Heart left ventricle (tissue), 16 donors: ENCODE measurements at regions not wholly inside any gene's neighbourhood (a gene's known extent, or its start where the extent isn't known, plus 50 kb on each side); places are given as distances from the start of the nearest gene placed in this dataset.

Source experiments
- ATAC-seq, 4 donors: fragments of 200-7000 bp; cut with Tn5 transposase; one replicate each; pipeline ENCODE4 v1.9.1; 2020 to 2022; ENCODE audit warnings: moderate library complexity in 4 of 4, mild to moderate bottlenecking in 3 of 4, moderate number of reproducible peaks in 1 of 4
- DNase-seq, 5 donors: peaks; one replicate each; pipeline ENCODE4 v3.0.0-alpha.2; 2020
- H3K27ac ChIP-seq, 12 donors: fragments of 200-600 bp; sonication (generic) in 4 of 12; one replicate each; pipeline versions ENCODE4 v1.5.0 to v1.8.0; 2016 to 2022; ENCODE audit warnings: mild to moderate bottlenecking in 2 of 12
- H3K27me3 ChIP-seq, 9 donors: fragments of 200-600 bp; sonication (generic) in 2 of 9; one replicate each; pipeline versions ENCODE4 v1.5.1 to v1.8.0; 2016 to 2022; ENCODE audit warnings: mild to moderate bottlenecking in 3 of 9
- H3K36me3 ChIP-seq, 9 donors: fragments of 200-600 bp; sonication (generic) in 2 of 9; one replicate each; pipeline versions ENCODE4 v1.5.0 to v1.8.0; 2018 to 2022; ENCODE audit warnings: mild to moderate bottlenecking in 2 of 9
- H3K4me1 ChIP-seq, 12 donors: fragments of 200-600 bp; sonication (generic) in 4 of 12; one replicate each; pipeline versions ENCODE4 v1.5.0 to v1.8.0; 2016 to 2022; ENCODE audit warnings: mild to moderate bottlenecking in 3 of 12
- H3K4me3 ChIP-seq, 12 donors: fragments of 200-600 bp; sonication (generic) in 4 of 12; one replicate each; pipeline versions ENCODE4 v1.5.0 to v1.8.0; 2017 to 2022; ENCODE audit warnings: mild to moderate bottlenecking in 9 of 12, moderate library complexity in 4 of 12
- H3K9me3 ChIP-seq, 12 donors: fragments of 200-600 bp; sonication (generic) in 4 of 12; one replicate each; pipeline versions ENCODE4 v1.5.0 to v1.8.0; 2016 to 2022; ENCODE audit warnings: mild to moderate bottlenecking in 1 of 12
- POLR2A ChIP-seq, 2 donors: fragments of 450-650 bp; IDR thresholded peaks; one replicate each; pipeline ENCODE4 v1.6.1; 2017; ENCODE audit warnings: antibody characterized with exemption in 2 of 2, mild to moderate bottlenecking in 2 of 2, moderate library complexity in 2 of 2
- WGBS, 4 donors: extraction: QIAGEN DNeasy Blood & Tissue Kit in 2 of 4; methylation state at CpG; one replicate each; pipeline versions ENCODE4 v1.1.5 to v1.1.7; 2013 to 2018; 5-methylcytosine and 5-hydroxymethylcytosine counted together
- intact Hi-C, 10 donors: fragments of 100-400 bp; cut with DNase I; formaldehyde crosslinking; loops; one replicate each; pipeline versions ENCODE4 v1.11.1 to v1.14.2; 2022
- TF ChIP-seq, protein P1 (sequence below), 12 donors: fragments of 200-600 bp; sonication (generic) in 4 of 12; IDR thresholded peaks; one replicate each; pipeline versions ENCODE4 v1.5.0 to v1.8.0; 2018 to 2022; ENCODE audit warnings: antibody characterized with exemption in 12 of 12, mild to moderate bottlenecking in 5 of 12
- donor health status: ischemic (EF 13 %, LVEDD 7.1; RV severe dilation, severe dysfunction).
- donor health status: healthy with polysubstance abuse.
- donor health status: DM: no; HTN: yes; CAD: no.
- donor health status: DM: no; HTN: no; CAD: no.
- donor health status: ischemic (EF 25% LVEDD 6.9; RV normal size, moderate dysfunction).
- donor health status: ischemic (EF 25% LVEDD 5.7; RV mildly dilated, moderate dysfunction).
- donor health status: healthy.
- donor health status: DM: yes; HTN: yes; CAD: no.
- donor health status: ischemic (EF 35%, LVEDD 5.7; RV mildly dilated, moderate dysfunction).
- donor health status: nonischemic (EF 11% LVEDD 7.7; RV severe dilation, severe dysfunction).
- donor health status: DM: yes; HTN: yes; CAD: no.
- donor health status: PGD.
- donor health status: ischemic (EF 29% LVEDD 5.4; RV normal size, mild dysfunction).
- donor health status: nonischemic (EF 23%, LVEDD 6.1; RV moderate dilation, normal function).

DNA sequence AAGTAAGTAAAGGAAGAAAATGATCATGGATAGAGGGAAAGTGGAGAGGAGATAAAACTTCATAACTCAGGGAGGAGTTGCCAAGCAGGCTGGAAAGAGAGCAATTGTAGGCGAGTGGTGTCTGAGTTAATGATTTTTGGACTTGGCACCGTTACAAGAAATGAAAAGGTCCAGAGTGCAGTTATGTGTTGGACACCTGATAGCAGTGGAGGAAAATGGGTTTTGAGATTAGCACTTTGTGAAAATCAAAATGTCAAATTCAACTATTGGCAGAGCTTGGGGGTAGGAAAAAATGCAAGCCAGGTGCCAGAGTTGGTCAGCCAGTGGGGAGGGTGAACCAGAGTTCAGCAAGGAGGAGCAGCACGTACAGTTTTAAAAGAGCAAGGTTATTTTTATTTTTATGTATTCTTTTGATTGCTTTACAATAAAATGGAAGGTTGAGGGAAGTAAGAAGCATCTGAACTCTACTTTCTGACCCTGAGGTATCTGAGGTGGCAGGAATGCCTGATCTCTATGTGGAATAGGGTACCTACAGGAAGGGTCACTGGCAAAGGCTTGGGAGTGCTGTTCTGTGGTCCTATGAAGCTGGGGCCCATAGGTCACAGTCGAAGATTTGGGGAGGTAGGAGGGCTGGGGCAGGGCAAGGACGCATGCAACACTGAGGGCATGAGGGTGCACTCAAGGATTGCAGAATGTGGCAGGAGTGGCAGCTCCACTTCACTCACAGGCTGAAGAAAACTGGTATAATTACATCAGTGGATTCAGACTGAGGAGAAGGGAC is 127.5 kb downstream of the CD8B2 start:
- Histone ChIP-seq H3K27ac (no peak overlapping the region), H3K4me1 (peaks cover 0 to 4% (median 0%) of the 10 kb centered on the region in 12 donors), H3K27me3 (no peaks in the 10 kb centered on the region), H3K4me3 (no peak overlapping the region), H3K9me3 (peaks cover 0 to 12% (median 7%) of the 10 kb centered on the region in 12 donors), H3K36me3 (no peaks in the 10 kb centered on the region)
- WGBS, 4 donors, result 43 to 56% (median 47%) methylated on average over 5 of the region's 5 CpGs
- TF ChIP-seq, protein P1, sequence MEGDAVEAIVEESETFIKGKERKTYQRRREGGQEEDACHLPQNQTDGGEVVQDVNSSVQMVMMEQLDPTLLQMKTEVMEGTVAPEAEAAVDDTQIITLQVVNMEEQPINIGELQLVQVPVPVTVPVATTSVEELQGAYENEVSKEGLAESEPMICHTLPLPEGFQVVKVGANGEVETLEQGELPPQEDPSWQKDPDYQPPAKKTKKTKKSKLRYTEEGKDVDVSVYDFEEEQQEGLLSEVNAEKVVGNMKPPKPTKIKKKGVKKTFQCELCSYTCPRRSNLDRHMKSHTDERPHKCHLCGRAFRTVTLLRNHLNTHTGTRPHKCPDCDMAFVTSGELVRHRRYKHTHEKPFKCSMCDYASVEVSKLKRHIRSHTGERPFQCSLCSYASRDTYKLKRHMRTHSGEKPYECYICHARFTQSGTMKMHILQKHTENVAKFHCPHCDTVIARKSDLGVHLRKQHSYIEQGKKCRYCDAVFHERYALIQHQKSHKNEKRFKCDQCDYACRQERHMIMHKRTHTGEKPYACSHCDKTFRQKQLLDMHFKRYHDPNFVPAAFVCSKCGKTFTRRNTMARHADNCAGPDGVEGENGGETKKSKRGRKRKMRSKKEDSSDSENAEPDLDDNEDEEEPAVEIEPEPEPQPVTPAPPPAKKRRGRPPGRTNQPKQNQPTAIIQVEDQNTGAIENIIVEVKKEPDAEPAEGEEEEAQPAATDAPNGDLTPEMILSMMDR (IDR thresholded peaks at IDR 0.05), result no peak
- TF ChIP-seq POLR2A (IDR thresholded peaks at IDR 0.05), result no peak
- intact Hi-C loops, result no loop called here
- DNase-seq (no peak), ATAC-seq (peak; percentile 32 to 75 (median 58))

DNA sequence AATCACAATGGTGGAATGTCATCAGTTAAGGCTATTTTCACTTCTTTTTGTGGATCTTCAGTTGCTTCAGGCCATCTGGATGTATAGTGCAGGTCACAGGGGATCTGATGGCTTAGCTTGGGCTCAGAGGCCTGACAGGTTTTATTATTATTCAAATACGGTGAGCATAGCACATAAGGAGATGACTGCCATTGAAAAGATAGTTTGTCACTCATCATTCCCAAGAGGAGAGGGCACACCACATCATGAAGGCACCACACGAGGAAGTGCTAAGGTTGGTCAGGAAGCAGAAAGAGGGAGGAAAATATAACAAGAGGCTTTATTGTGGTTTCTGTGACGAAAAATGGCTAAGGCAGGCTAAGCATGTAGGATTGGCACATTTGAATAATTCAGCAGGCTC is 131.4 kb downstream of the CD8B2 start:
- Histone ChIP-seq H3K27me3 (no peaks in the 10 kb centered on the region), H3K27ac (no peak overlapping the region), H3K36me3 (no peaks in the 10 kb centered on the region), H3K4me3 (no peak overlapping the region), H3K4me1 (peaks cover 0 to 4% (median 0%) of the 10 kb centered on the region in 12 donors), H3K9me3 (no peaks in the 10 kb centered on the region)
- 65 to 74% (median 67%) methylated on average over 3 of the region's 3 CpGs for WGBS, 4 donors
- TF ChIP-seq, protein P1 (IDR thresholded peaks at IDR 0.05), result no peak
- TF ChIP-seq POLR2A (IDR thresholded peaks at IDR 0.05), result no peak
- ATAC-seq (no peak), DNase-seq (no peak)
- intact Hi-C loops, result no loop called here

DNA sequence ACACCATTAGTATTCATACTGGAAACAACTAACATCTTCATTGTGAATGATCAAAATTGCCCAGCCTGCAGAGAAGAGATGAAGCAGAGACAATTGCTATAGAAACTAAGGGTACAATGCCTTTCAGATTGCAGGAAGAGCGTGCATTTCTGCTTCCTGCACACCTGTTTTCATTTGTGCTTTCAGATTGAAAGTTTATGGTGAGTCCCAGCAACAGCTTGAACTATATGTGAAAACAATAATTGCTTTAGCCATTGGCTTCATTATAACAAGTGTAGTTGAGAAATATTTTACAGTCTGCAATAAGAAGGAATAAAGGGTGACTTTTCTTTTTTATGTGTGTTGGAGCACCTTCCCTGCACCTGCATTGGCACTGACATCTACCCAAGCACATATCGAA is 136.3 kb downstream of the CD8B2 start:
- H3K27me3 ChIP-seq, result peaks cover 0 to 11% (median 0%) of the 10 kb centered on the region in 9 donors
- H3K9me3 ChIP-seq, result peaks cover 0 to 8% (median 0%) of the 10 kb centered on the region in 12 donors
- no peak for TF ChIP-seq POLR2A (IDR thresholded peaks at IDR 0.05)
- TF ChIP-seq, protein P1 (IDR thresholded peaks at IDR 0.05), result no peak
- intact Hi-C loops, result no loop called here
- 78 to 85% (median 81%) methylated on average over 2 of the region's 2 CpGs for WGBS, 4 donors
- DNase-seq, result no peak
- H3K27ac ChIP-seq, result no peak overlapping the region
- no peak overlapping the region for H3K4me3 ChIP-seq
- no peaks in the 10 kb centered on the region for H3K4me1 ChIP-seq
- no peaks in the 10 kb centered on the region for H3K36me3 ChIP-seq
- no peak for ATAC-seq

DNA sequence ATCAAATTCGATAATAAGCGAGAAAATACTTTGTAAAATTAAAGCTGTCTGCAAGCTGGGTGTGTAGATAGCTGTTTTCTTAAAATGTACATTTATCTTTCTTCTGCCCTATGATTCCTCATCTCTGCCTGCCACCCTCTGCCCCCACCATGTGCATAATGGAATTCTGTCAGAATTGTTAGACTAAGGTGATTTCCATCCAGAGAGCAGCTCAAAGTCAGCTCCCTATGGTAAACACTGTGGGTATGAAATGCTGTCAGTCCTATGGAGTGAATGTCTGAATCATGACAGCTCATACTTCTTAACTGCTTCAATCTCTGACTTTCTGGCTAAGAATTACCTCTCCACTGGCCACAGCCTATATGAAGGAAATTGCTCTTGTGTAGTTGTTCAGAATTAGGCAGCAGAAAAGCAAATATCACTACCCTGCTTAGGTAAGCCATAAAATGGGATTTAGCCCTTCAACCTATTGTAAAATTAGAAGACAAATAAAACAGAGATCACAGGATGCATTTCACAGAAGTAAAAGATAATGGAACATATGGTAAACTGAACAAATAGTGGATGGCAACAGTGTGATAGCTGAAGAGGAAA is 137.7 kb downstream of the CD8B2 start:
- 89 to 97% (median 91%) methylated on average over 2 of the region's 2 CpGs for WGBS, 4 donors
- no peaks in the 10 kb centered on the region for H3K36me3 ChIP-seq
- H3K27me3 ChIP-seq, result peaks cover 0 to 14% (median 0%) of the 10 kb centered on the region in 9 donors
- H3K4me3 ChIP-seq, result no peak overlapping the region
- H3K4me1 ChIP-seq, result no peaks in the 10 kb centered on the region
- TF ChIP-seq, protein P1 (IDR thresholded peaks at IDR 0.05), result no peak
- no peak for TF ChIP-seq POLR2A (IDR thresholded peaks at IDR 0.05)
- DNase-seq (no peak), ATAC-seq (no peak)
- intact Hi-C loops, result no loop called here
- H3K9me3 ChIP-seq, result peaks cover 0 to 8% (median 0%) of the 10 kb centered on the region in 12 donors
- no peak overlapping the region for H3K27ac ChIP-seq
